ENCODE measurements at regions not wholly inside any gene's neighbourhood (a gene's known extent, or its start where the extent isn't known, plus 50 kb on each side); places are given as distances from the start of the nearest gene placed in this dataset.

DNA sequence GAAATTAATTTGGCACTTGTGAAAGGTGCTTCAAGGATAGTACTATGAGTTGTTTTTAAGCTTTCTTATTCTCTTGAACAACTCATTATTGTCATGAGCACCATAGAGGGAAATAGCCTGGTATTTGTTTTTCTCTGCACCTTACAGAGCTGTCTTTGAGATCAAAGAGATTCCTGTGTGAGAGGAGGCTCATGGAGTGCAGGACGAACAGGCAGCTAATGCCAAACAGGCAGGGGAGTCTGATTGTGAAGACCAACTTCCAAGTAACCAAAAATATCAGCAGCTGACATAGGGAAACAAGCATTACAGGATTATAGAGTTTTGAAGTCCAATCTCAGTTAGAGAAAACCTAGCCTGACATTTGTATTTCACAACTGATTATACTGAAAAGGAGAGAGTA, 110.6 kb upstream of the TENT5A start:
- Histone ChIP-seq H3K4me3 (ENCODE audit: control insufficient read depth in 1 of 7, extremely low read depth in 1 of 7, insufficient read depth in 4 of 7, low read depth in 2 of 7, low read length in 6 of 7) (no peak overlapping the region), H3K4me1 (ENCODE audit: control extremely low read depth in 1 of 4, control insufficient read depth in 4 of 4, insufficient read depth in 4 of 4, low read length in 3 of 4) (peaks cover 0 to 10% (median 3%) of the 10 kb centered on the region in 4 experiments), H3K9me3 (ENCODE audit: control extremely low read depth in 1 of 5, control insufficient read depth in 4 of 5, insufficient read depth in 2 of 5, low read depth in 1 of 5, low read length in 4 of 5) (no peaks in the 10 kb centered on the region), H3K27me3 (replicated peaks in 2 of 5; ENCODE audit: control insufficient read depth in 4 of 5, insufficient read depth in 5 of 5, low read length in 4 of 5) (no peaks in the 10 kb centered on the region), H3K27ac (ENCODE audit: insufficient read depth in 1 of 2, low read depth in 1 of 2, low read length in 2 of 2, poor library complexity in 1 of 2, severe bottlenecking in 2 of 2) (no peak overlapping the region), H3K36me3 (ENCODE audit: control insufficient read depth in 4 of 4, insufficient read depth in 4 of 4, low read length in 3 of 4) (no peaks in the 10 kb centered on the region)
- no peak for DNase-seq
- CTCF ChIA-PET, result interaction anchor here (1.0 kb wide), 1 partner anchor 23 kb away, joined by 3 read pairs; no protein-coding TSS in a partner anchor
- 100% methylated on average over 1 of the region's 1 CpG for WGBS (ENCODE audit: insufficient coverage)
- POLR2A ChIA-PET, result no interaction called here

DNA sequence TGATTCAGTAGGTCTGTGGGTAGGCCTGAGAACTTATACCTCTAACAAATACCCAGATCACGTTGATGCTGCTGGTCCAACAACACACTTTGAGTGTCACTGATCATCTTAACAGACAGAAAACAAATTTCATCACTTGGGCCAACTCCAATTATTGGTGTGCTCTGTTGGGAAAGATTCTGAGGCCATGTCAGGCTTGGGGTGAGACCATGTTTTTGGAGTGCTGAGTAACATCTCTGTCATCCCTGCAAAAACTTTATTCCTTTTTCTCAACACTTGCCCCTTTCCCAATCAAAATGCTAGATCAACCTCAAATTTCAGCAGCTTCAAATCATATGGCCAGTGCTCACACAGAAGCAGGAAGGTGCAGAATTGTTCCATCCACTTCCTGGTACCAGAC, 108.8 kb upstream of the TENT5A start:
- ChIA-PET CTCF (no interaction called here), POLR2A (no interaction called here)
- Histone ChIP-seq H3K4me3 (ENCODE audit: control insufficient read depth in 1 of 7, extremely low read depth in 1 of 7, insufficient read depth in 4 of 7, low read depth in 2 of 7, low read length in 6 of 7) (no peak overlapping the region), H3K27ac (ENCODE audit: insufficient read depth in 1 of 2, low read depth in 1 of 2, low read length in 2 of 2, poor library complexity in 1 of 2, severe bottlenecking in 2 of 2) (no peak overlapping the region), H3K36me3 (ENCODE audit: control insufficient read depth in 4 of 4, insufficient read depth in 4 of 4, low read length in 3 of 4) (no peaks in the 10 kb centered on the region), H3K9me3 (ENCODE audit: control extremely low read depth in 1 of 5, control insufficient read depth in 4 of 5, insufficient read depth in 2 of 5, low read depth in 1 of 5, low read length in 4 of 5) (no peaks in the 10 kb centered on the region), H3K27me3 (replicated peaks in 2 of 5; ENCODE audit: control insufficient read depth in 4 of 5, insufficient read depth in 5 of 5, low read length in 4 of 5) (no peaks in the 10 kb centered on the region), H3K4me1 (ENCODE audit: control extremely low read depth in 1 of 4, control insufficient read depth in 4 of 4, insufficient read depth in 4 of 4, low read length in 3 of 4) (peaks cover 0 to 10% (median 3%) of the 10 kb centered on the region in 4 experiments)
- no CpG with 5 or more reads among the region's 1 CpG for WGBS (ENCODE audit: insufficient coverage)
- no peak for DNase-seq

DNA sequence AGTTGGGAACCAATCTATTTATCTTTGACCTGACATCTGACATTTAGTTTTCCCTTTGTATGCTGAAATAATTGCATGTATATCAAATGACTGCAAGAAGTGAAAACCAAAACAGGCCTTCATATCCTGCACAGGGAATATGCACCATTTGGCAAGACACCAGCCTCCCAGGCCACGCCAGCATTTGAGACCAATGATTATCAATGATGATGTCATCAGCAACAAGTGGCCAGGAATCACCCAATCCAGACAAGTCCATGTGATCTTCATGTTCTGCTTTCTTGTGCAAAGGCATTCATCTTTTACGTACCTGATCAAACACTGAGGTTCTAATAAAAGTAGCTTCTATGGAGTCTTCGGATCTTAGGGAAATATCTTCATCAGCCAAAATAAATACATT, 107.4 kb upstream of the TENT5A start:
- ChIA-PET POLR2A (no interaction called here), CTCF (interaction anchor here (1.3 kb wide), 1 partner anchor 41 kb away, joined by 3 read pairs; no protein-coding TSS in a partner anchor)
- WGBS (ENCODE audit: insufficient coverage), result 100% methylated on average over 1 of the region's 3 CpGs
- Histone ChIP-seq H3K27me3 (replicated peaks in 2 of 5; ENCODE audit: control insufficient read depth in 4 of 5, insufficient read depth in 5 of 5, low read length in 4 of 5) (no peaks in the 10 kb centered on the region), H3K9me3 (ENCODE audit: control extremely low read depth in 1 of 5, control insufficient read depth in 4 of 5, insufficient read depth in 2 of 5, low read depth in 1 of 5, low read length in 4 of 5) (no peaks in the 10 kb centered on the region), H3K27ac (ENCODE audit: insufficient read depth in 1 of 2, low read depth in 1 of 2, low read length in 2 of 2, poor library complexity in 1 of 2, severe bottlenecking in 2 of 2) (no peak overlapping the region), H3K4me3 (ENCODE audit: control insufficient read depth in 1 of 7, extremely low read depth in 1 of 7, insufficient read depth in 4 of 7, low read depth in 2 of 7, low read length in 6 of 7) (no peak overlapping the region), H3K4me1 (ENCODE audit: control extremely low read depth in 1 of 4, control insufficient read depth in 4 of 4, insufficient read depth in 4 of 4, low read length in 3 of 4) (peaks cover 0 to 10% (median 6%) of the 10 kb centered on the region in 4 experiments), H3K36me3 (ENCODE audit: control insufficient read depth in 4 of 4, insufficient read depth in 4 of 4, low read length in 3 of 4) (no peaks in the 10 kb centered on the region)
- DNase-seq, result peak in 1 of 3 donors; percentile 24

DNA sequence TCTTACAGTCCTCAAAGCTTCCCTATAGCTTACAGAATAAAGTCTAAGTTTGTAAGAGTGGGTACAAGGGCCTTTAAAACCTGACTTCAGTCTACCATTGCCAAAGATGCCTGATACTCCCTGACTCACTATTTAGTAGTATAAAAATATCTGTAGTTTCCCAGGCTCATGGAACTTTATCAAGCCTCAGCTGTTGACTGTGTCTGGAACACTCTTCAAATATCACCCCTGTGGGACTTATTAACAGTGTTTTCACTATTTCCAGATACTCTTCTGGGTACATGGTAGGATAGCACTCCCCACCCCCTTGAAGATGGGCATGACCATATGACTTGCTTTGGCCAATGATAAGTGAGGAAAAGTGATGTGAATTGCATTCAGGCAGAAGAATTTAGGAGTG, 105.3 kb upstream of the TENT5A start:
- Histone ChIP-seq H3K36me3 (ENCODE audit: control insufficient read depth in 4 of 4, insufficient read depth in 4 of 4, low read length in 3 of 4) (no peaks in the 10 kb centered on the region), H3K27ac (ENCODE audit: insufficient read depth in 1 of 2, low read depth in 1 of 2, low read length in 2 of 2, poor library complexity in 1 of 2, severe bottlenecking in 2 of 2) (no peak overlapping the region), H3K9me3 (ENCODE audit: control extremely low read depth in 1 of 5, control insufficient read depth in 4 of 5, insufficient read depth in 2 of 5, low read depth in 1 of 5, low read length in 4 of 5) (no peaks in the 10 kb centered on the region), H3K27me3 (replicated peaks in 2 of 5; ENCODE audit: control insufficient read depth in 4 of 5, insufficient read depth in 5 of 5, low read length in 4 of 5) (no peaks in the 10 kb centered on the region), H3K4me3 (ENCODE audit: control insufficient read depth in 1 of 7, extremely low read depth in 1 of 7, insufficient read depth in 4 of 7, low read depth in 2 of 7, low read length in 6 of 7) (no peak overlapping the region), H3K4me1 (ENCODE audit: control extremely low read depth in 1 of 4, control insufficient read depth in 4 of 4, insufficient read depth in 4 of 4, low read length in 3 of 4) (peaks cover 0 to 12% (median 6%) of the 10 kb centered on the region in 4 experiments)
- ChIA-PET POLR2A (no interaction called here), CTCF (no interaction called here)
- DNase-seq, result no peak

DNA sequence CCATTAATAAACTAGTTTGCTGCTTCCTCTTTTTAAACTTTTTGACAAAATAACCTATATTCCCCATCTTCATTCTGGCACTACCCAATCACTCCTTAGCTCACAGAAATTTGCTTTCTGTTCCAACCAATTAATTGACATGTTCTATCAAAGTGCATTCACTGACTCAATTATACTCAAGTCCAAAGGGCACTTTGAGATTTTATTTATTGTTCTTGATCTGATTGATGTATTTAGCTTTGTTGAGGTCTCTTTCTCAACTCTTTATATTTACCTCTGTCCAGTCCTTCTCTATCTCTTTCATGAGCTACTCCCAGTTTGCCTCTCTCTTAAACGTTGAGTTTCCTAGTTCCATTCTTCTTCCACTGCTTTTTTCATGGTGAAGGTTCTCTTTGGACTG, 104.4 kb upstream of the TENT5A start:
- no peaks in the 10 kb centered on the region for H3K9me3 ChIP-seq (ENCODE audit: control extremely low read depth in 1 of 5, control insufficient read depth in 4 of 5, insufficient read depth in 2 of 5, low read depth in 1 of 5, low read length in 4 of 5)
- H3K36me3 ChIP-seq (ENCODE audit: control insufficient read depth in 4 of 4, insufficient read depth in 4 of 4, low read length in 3 of 4), result no peaks in the 10 kb centered on the region
- H3K4me3 ChIP-seq (ENCODE audit: control insufficient read depth in 1 of 7, extremely low read depth in 1 of 7, insufficient read depth in 4 of 7, low read depth in 2 of 7, low read length in 6 of 7), result no peak overlapping the region
- ChIA-PET POLR2A (interaction anchor here (0.6 kb wide), 1 partner anchor 37 kb away, joined by 3 read pairs; no protein-coding TSS in a partner anchor), CTCF (no interaction called here)
- no peak for DNase-seq
- peaks cover 0 to 12% (median 6%) of the 10 kb centered on the region in 4 experiments for H3K4me1 ChIP-seq (ENCODE audit: control extremely low read depth in 1 of 4, control insufficient read depth in 4 of 4, insufficient read depth in 4 of 4, low read length in 3 of 4)
- WGBS (ENCODE audit: insufficient coverage), result 90% methylated on average over 1 of the region's 1 CpG
- no peak overlapping the region for H3K27ac ChIP-seq (ENCODE audit: insufficient read depth in 1 of 2, low read depth in 1 of 2, low read length in 2 of 2, poor library complexity in 1 of 2, severe bottlenecking in 2 of 2)
- no peaks in the 10 kb centered on the region for H3K27me3 ChIP-seq (replicated peaks in 2 of 5; ENCODE audit: control insufficient read depth in 4 of 5, insufficient read depth in 5 of 5, low read length in 4 of 5)

DNA sequence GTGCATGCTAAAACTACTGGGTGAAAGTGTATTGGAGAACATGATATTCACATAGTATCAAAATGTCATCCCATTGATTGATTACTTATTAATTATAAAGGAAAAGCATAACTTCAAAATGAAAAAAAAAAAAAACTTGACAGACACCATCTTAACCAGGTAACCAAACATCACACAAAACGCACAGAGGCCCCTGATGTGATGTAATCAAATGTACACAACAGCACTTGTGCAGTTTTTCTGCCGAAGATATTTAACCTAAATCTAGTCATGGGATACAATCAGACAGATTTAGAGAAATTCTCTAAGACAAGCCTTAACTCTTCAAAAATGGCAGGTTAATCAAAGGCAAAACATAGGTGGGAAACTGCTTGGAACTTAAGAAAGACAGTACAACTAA, 102.0 kb upstream of the TENT5A start:
- H3K9me3 ChIP-seq (ENCODE audit: control extremely low read depth in 1 of 5, control insufficient read depth in 4 of 5, insufficient read depth in 2 of 5, low read depth in 1 of 5, low read length in 4 of 5), result no peaks in the 10 kb centered on the region
- CTCF ChIA-PET, result no interaction called here
- H3K27ac ChIP-seq (ENCODE audit: insufficient read depth in 1 of 2, low read depth in 1 of 2, low read length in 2 of 2, poor library complexity in 1 of 2, severe bottlenecking in 2 of 2), result no peak overlapping the region
- H3K27me3 ChIP-seq (replicated peaks in 2 of 5; ENCODE audit: control insufficient read depth in 4 of 5, insufficient read depth in 5 of 5, low read length in 4 of 5), result no peaks in the 10 kb centered on the region
- H3K4me3 ChIP-seq (ENCODE audit: control insufficient read depth in 1 of 7, extremely low read depth in 1 of 7, insufficient read depth in 4 of 7, low read depth in 2 of 7, low read length in 6 of 7), result no peak overlapping the region
- 83% methylated on average over 1 of the region's 2 CpGs for WGBS (ENCODE audit: insufficient coverage)
- POLR2A ChIA-PET, result no interaction called here
- H3K4me1 ChIP-seq (ENCODE audit: control extremely low read depth in 1 of 4, control insufficient read depth in 4 of 4, insufficient read depth in 4 of 4, low read length in 3 of 4), result peaks cover 0 to 7% (median 0%) of the 10 kb centered on the region in 4 experiments
- no peaks in the 10 kb centered on the region for H3K36me3 ChIP-seq (ENCODE audit: control insufficient read depth in 4 of 4, insufficient read depth in 4 of 4, low read length in 3 of 4)
- no peak for DNase-seq

DNA sequence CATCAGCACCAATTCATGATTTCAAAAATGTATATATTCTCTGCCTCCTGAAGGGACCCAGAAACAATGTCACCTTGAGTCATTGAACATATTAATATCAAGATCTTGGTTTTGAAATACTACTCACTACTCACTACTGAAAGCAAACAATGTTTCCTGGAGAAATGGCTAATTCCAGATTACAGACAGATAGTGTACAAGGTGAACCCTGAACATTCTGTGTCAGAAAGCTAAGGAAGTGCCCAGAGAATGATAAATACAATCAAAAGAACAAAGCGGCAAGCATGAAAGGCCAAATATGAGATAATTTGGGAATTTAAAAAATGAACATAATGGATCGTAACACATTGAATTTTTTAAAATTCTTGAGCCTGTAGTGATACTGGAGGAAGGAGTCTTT, 101.5 kb upstream of the TENT5A start:
- Histone ChIP-seq H3K4me1 (ENCODE audit: control extremely low read depth in 1 of 4, control insufficient read depth in 4 of 4, insufficient read depth in 4 of 4, low read length in 3 of 4) (peaks cover 0 to 7% (median 0%) of the 10 kb centered on the region in 4 experiments), H3K9me3 (ENCODE audit: control extremely low read depth in 1 of 5, control insufficient read depth in 4 of 5, insufficient read depth in 2 of 5, low read depth in 1 of 5, low read length in 4 of 5) (no peaks in the 10 kb centered on the region), H3K36me3 (ENCODE audit: control insufficient read depth in 4 of 4, insufficient read depth in 4 of 4, low read length in 3 of 4) (no peaks in the 10 kb centered on the region), H3K27me3 (replicated peaks in 2 of 5; ENCODE audit: control insufficient read depth in 4 of 5, insufficient read depth in 5 of 5, low read length in 4 of 5) (no peaks in the 10 kb centered on the region), H3K27ac (ENCODE audit: insufficient read depth in 1 of 2, low read depth in 1 of 2, low read length in 2 of 2, poor library complexity in 1 of 2, severe bottlenecking in 2 of 2) (no peak overlapping the region), H3K4me3 (ENCODE audit: control insufficient read depth in 1 of 7, extremely low read depth in 1 of 7, insufficient read depth in 4 of 7, low read depth in 2 of 7, low read length in 6 of 7) (no peak overlapping the region)
- no peak for DNase-seq
- CTCF ChIA-PET, result no interaction called here
- POLR2A ChIA-PET, result no interaction called here
- WGBS (ENCODE audit: insufficient coverage), result 96% methylated on average over 2 of the region's 2 CpGs

Data from common myeloid progenitor, CD34-positive (primary cell).